ENCODE measurements at regions not wholly inside any gene's neighbourhood (a gene's known extent, or its start where the extent isn't known, plus 50 kb on each side); places are given as distances from the start of the nearest gene placed in this dataset.

- no peak overlapping the region for H4K8ac ChIP-seq (ENCODE audit: extremely low read depth, insufficient read depth, low read length)
These were observed 165.1 kb upstream of the TRPC5 start for GRCh38 chrX:112247714-112248113.

More at GRCh38 chrX:112247714-112248113, 165.1 kb upstream of the TRPC5 start:
- no peak overlapping the region for H2AK5ac ChIP-seq (ENCODE audit: low read depth, low read length)
- H3K23ac ChIP-seq (ENCODE audit: insufficient read length), result no peak overlapping the region
- TF ChIP-seq SIX5 (IDR thresholded peaks at IDR 0.05; ENCODE audit: low read depth, low read length) (no peak), CHD2 (IDR thresholded peaks at IDR 0.05; ENCODE audit: low read length) (no peak), KDM4A (IDR thresholded peaks at IDR 0.05; ENCODE audit: low read depth, low read length, severe bottlenecking) (no peak), TAF1 (IDR thresholded peaks at IDR 0.05; ENCODE audit: low read depth, low read length) (no peak), SAP30 (IDR thresholded peaks at IDR 0.05; ENCODE audit: insufficient read depth, insufficient replicate concordance, low read length) (no peak)
- POLR2A ChIA-PET (ENCODE audit: partially characterized antibody), result no interaction called here
- no peak overlapping the region for H3K56ac ChIP-seq (replicated peaks; ENCODE audit: insufficient read length, low read depth, low read length)
- DNase-seq (ENCODE audit: low read depth in 1 of 2, low spot score in 2 of 2) (no peak), FAIRE-seq (no peak)
- no peak overlapping the region for H2BK5ac ChIP-seq (ENCODE audit: low read depth, low read length)
- no peaks in the 10 kb centered on the region for H3K4me1 ChIP-seq (replicated peaks in 1 of 4; ENCODE audit: control insufficient read depth in 3 of 4, insufficient read depth in 4 of 4, low read length in 3 of 4)
- H3K36me3 ChIP-seq (ENCODE audit: control insufficient read depth in 2 of 4, insufficient read depth in 4 of 4, low read length in 3 of 4), result no peaks in the 10 kb centered on the region
- H3K79me1 ChIP-seq (ENCODE audit: low read depth, low read length), result no peaks in the 10 kb centered on the region
- H3K18ac ChIP-seq (ENCODE audit: extremely low read depth, low read length), result no peak overlapping the region
- no peak overlapping the region for H3K27ac ChIP-seq (ENCODE audit: low read depth, low read length)
- H2BK12ac ChIP-seq (ENCODE audit: low read depth, low read length), result no peak overlapping the region
- H3K14ac ChIP-seq (ENCODE audit: insufficient read length), result no peak overlapping the region
- H4K91ac ChIP-seq (replicated peaks; ENCODE audit: insufficient read length, low read length), result no peak overlapping the region
- no peaks in the 10 kb centered on the region for H4K20me1 ChIP-seq (replicated peaks in 1 of 2; ENCODE audit: control insufficient read depth in 1 of 2, insufficient read depth in 2 of 2, low read length in 2 of 2)
- no peaks in the 10 kb centered on the region for H3K79me2 ChIP-seq (ENCODE audit: control insufficient read depth in 1 of 2, insufficient read depth in 2 of 2, low read length in 2 of 2)
- peaks cover 3 to 7% of the 10 kb centered on the region in 2 experiments; a peak in 2 of 4 replicates for H3K9me3 ChIP-seq (ENCODE audit: insufficient read depth in 2 of 2, low read depth in 1 of 2, low read length in 1 of 2)
- no peaks in the 10 kb centered on the region for H3K27me3 ChIP-seq (replicated peaks in 1 of 4; ENCODE audit: control insufficient read depth in 3 of 4, extremely low read depth in 1 of 4, insufficient read depth in 3 of 4, low read length in 3 of 4)
- no peak overlapping the region for H3K4me3 ChIP-seq (ENCODE audit: extremely low read depth in 1 of 4, insufficient read depth in 2 of 4, low read depth in 3 of 4, low read length in 4 of 4)
- no peak overlapping the region for H3K4me2 ChIP-seq (ENCODE audit: insufficient read depth in 1 of 2, low read depth in 2 of 2, low read length in 2 of 2)
- H3K4ac ChIP-seq (replicated peaks; ENCODE audit: insufficient read length, low read depth, low read length), result no peak overlapping the region
- H4K5ac ChIP-seq (ENCODE audit: insufficient read length, low read depth, low read length), result no peak overlapping the region
- H3K9ac ChIP-seq (replicated peaks in 1 of 4; ENCODE audit: extremely low read depth in 1 of 4, low read depth in 3 of 4, low read length in 3 of 4), result no peak overlapping the region
- no peak overlapping the region for H2BK120ac ChIP-seq (replicated peaks; ENCODE audit: low read depth, low read length)
- no peak overlapping the region for H2BK20ac ChIP-seq (ENCODE audit: low read length)
- no peaks in the 10 kb centered on the region for H3K23me2 ChIP-seq (ENCODE audit: low read depth, low read length)
- H2AFZ ChIP-seq (ENCODE audit: low read length), result no peak overlapping the region
- H2BK15ac ChIP-seq (ENCODE audit: low read length), result no peak overlapping the region
- WGBS, 2 experiments (ENCODE audit: extremely low coverage in 1 of 2, insufficient coverage in 1 of 2, insufficient read length in 1 of 2, insufficient replicate concordance in 2 of 2, low coverage in 1 of 2, low lambda C conversion rate in 2 of 2, missing lambda C conversion rate in 1 of 2), result 100% methylated on average over 1 of the region's 1 CpG; no CpG with 5 or more reads in 1 of the 2 experiments
- CTCF ChIA-PET (ENCODE audit: partially characterized antibody), result interaction anchor here (1.3 kb wide), 1 partner anchor 21 kb away, joined by 3 read pairs; no protein-coding TSS in a partner anchor
